HEK293 (cell line): ENCODE measurements at regions not wholly inside any gene's neighbourhood (a gene's known extent, or its start where the extent isn't known, plus 50 kb on each side); places are given as distances from the start of the nearest gene placed in this dataset.

Experiments used
- CTCF ChIA-PET: fragments of 350-600 bp; formaldehyde crosslinking; extraction: SDS; loops from one replicate; lab custom pipeline; 2021; ENCODE audit warnings: antibody characterized with exemption; lab: Yijun Ruan, JAX
- POLR2A ChIA-PET: fragments of 300-600 bp; formaldehyde crosslinking; extraction: SDS; loops from one replicate; lab custom pipeline; 2020; ENCODE audit warnings: antibody characterized with exemption, inconsistent platforms; lab: Yijun Ruan, JAX
- H3K27ac ChIP-seq: fragments of 200-500 bp; sonication (Bioruptor generic); 2 replicates; pipeline ENCODE4 v1.5.1; 2014; ENCODE audit warnings: low read depth, low read length, control low read depth, inconsistent platforms; ENCODE audit errors: extremely low read depth
- H3K36me3 ChIP-seq, 2 experiments: fragments of 200-500 bp in 1 of 2; sonication (Bioruptor generic) in 1 of 2; 1 replicate in 1 of 2; 2 replicates in 1 of 2; pipeline ENCODE4 v1.5.1; 2014 to 2017; ENCODE audit warnings: inconsistent platforms in 2 of 2, low read length in 2 of 2; ENCODE audit not compliant: control insufficient read depth in 2 of 2, insufficient read depth in 1 of 2
- H3K4me1 ChIP-seq: fragments of 200-500 bp; sonication (Bioruptor generic); 2 replicates; pipeline ENCODE4 v1.5.1; 2014; ENCODE audit warnings: mild to moderate bottlenecking, low read length, inconsistent platforms; ENCODE audit not compliant: control insufficient read depth, insufficient read depth
- H3K4me3 ChIP-seq: 2 replicates; pipeline ENCODE4 v1.5.1; 2011; ENCODE audit warnings: low read depth, mild to moderate bottlenecking, control low read depth, low read length, moderate library complexity
- H3K9me3 ChIP-seq: fragments of 200-500 bp; sonication (Bioruptor generic); 2 replicates; pipeline ENCODE4 v1.5.1; 2014; ENCODE audit warnings: low read depth, low read length, inconsistent platforms; ENCODE audit not compliant: control insufficient read depth, insufficient read depth
- AEBP2 ChIP-seq: fragments of 450-650 bp; formaldehyde crosslinking; IDR thresholded peaks from 2 replicates; pipeline ENCODE4 v1.5.1; 2016; ENCODE audit warnings: missing biosample characterization, missing genetic modification characterization, borderline replicate concordance
- ATF2 ChIP-seq: fragments of 450-650 bp; formaldehyde crosslinking; IDR thresholded peaks from 2 replicates; pipeline ENCODE4 v1.5.1; 2016; ENCODE audit warnings: missing biosample characterization, missing genetic modification characterization, low read depth
- BCL11A ChIP-seq: fragments of 450-650 bp; formaldehyde crosslinking; IDR thresholded peaks from 2 replicates; pipeline ENCODE4 v1.5.1; 2016; ENCODE audit warnings: low read depth, missing biosample characterization, missing genetic modification characterization
- GLI2 ChIP-seq: fragments of 450-650 bp; formaldehyde crosslinking; IDR thresholded peaks from 2 replicates; pipeline ENCODE4; 2017; ENCODE audit warnings: missing biosample characterization, missing genetic modification characterization, low read depth, borderline replicate concordance
- KLF7 ChIP-seq: fragments of 450-650 bp; formaldehyde crosslinking; IDR thresholded peaks from 2 replicates; pipeline ENCODE4 v1.5.1; 2016; ENCODE audit warnings: missing biosample characterization, missing genetic modification characterization, borderline replicate concordance
- KLF9 ChIP-seq: fragments of 450-650 bp; formaldehyde crosslinking; IDR thresholded peaks from 2 replicates; pipeline ENCODE4 v1.5.1; 2016; ENCODE audit warnings: missing biosample characterization, missing genetic modification characterization, low read depth
- TRIM28 ChIP-seq: IDR thresholded peaks from 2 replicates; pipeline ENCODE4 v1.6.1; 2011; ENCODE audit warnings: low read length, control low read depth, borderline replicate concordance
- YY2 ChIP-seq: fragments of 450-650 bp; formaldehyde crosslinking; IDR thresholded peaks from 2 replicates; pipeline ENCODE4 v1.5.1; 2016; ENCODE audit warnings: missing biosample characterization, missing genetic modification characterization
- ZBTB1 ChIP-seq: fragments of 450-650 bp; formaldehyde crosslinking; IDR thresholded peaks from 2 replicates; pipeline ENCODE4 v1.5.1; 2016; ENCODE audit warnings: missing biosample characterization, missing genetic modification characterization
- ZBTB10 ChIP-seq: fragments of 450-650 bp; formaldehyde crosslinking; IDR thresholded peaks from 2 replicates; pipeline ENCODE4 v1.5.1; 2016; ENCODE audit warnings: missing biosample characterization, missing genetic modification characterization
- ZFP41 ChIP-seq: fragments of 450-650 bp; formaldehyde crosslinking; IDR thresholded peaks from 2 replicates; pipeline ENCODE4 v1.5.1; 2016; ENCODE audit warnings: missing biosample characterization, missing genetic modification characterization, borderline replicate concordance
- ZNF112 ChIP-seq: fragments of 450-650 bp; formaldehyde crosslinking; IDR thresholded peaks from 2 replicates; pipeline ENCODE4 v1.5.0; 2017; ENCODE audit warnings: missing biosample characterization, missing genetic modification characterization
- ZNF121 ChIP-seq: fragments of 450-650 bp; formaldehyde crosslinking; IDR thresholded peaks from 2 replicates; pipeline ENCODE4 v1.5.1; 2016; ENCODE audit warnings: missing biosample characterization, missing genetic modification characterization
- ZNF138 ChIP-seq: fragments of 450-650 bp; formaldehyde crosslinking; IDR thresholded peaks from 2 replicates; pipeline ENCODE4 v1.5.1; 2016; ENCODE audit warnings: missing biosample characterization, missing genetic modification characterization, borderline replicate concordance
- ZNF146 ChIP-seq: fragments of 450-650 bp; formaldehyde crosslinking; IDR thresholded peaks from 2 replicates; pipeline ENCODE4 v1.5.1; 2016; ENCODE audit warnings: missing biosample characterization, missing genetic modification characterization
- ZNF16 ChIP-seq: fragments of 450-650 bp; formaldehyde crosslinking; IDR thresholded peaks from 2 replicates; pipeline ENCODE4 v1.5.1; 2016; ENCODE audit warnings: low read depth, missing biosample characterization, missing genetic modification characterization
- ZNF175 ChIP-seq: fragments of 450-650 bp; formaldehyde crosslinking; IDR thresholded peaks from 2 replicates; pipeline ENCODE4 v1.5.1; 2016; ENCODE audit warnings: missing biosample characterization, missing genetic modification characterization
- ZNF211 ChIP-seq: fragments of 450-650 bp; formaldehyde crosslinking; IDR thresholded peaks from 2 replicates; pipeline ENCODE4 v1.5.1; 2016; ENCODE audit warnings: low read depth, missing biosample characterization, missing genetic modification characterization
- ZNF354C ChIP-seq: fragments of 450-650 bp; formaldehyde crosslinking; IDR thresholded peaks from 2 replicates; pipeline ENCODE4 v1.5.1; 2016; ENCODE audit warnings: missing biosample characterization, missing genetic modification characterization, low read depth, borderline replicate concordance
- ZNF391 ChIP-seq: fragments of 450-650 bp; formaldehyde crosslinking; IDR thresholded peaks from 2 replicates; pipeline ENCODE4 v1.5.1; 2016; ENCODE audit warnings: low read depth, missing biosample characterization, missing genetic modification characterization, borderline replicate concordance
- ZNF473 ChIP-seq: fragments of 450-650 bp; formaldehyde crosslinking; IDR thresholded peaks from 2 replicates; pipeline ENCODE4 v1.5.1; 2017; ENCODE audit warnings: missing biosample characterization, missing genetic modification characterization
- ZNF610 ChIP-seq: fragments of 450-650 bp; formaldehyde crosslinking; IDR thresholded peaks from 2 replicates; pipeline ENCODE4 v1.5.1; 2016; ENCODE audit warnings: missing biosample characterization, missing genetic modification characterization, borderline replicate concordance
- ZNF654 ChIP-seq: fragments of 450-650 bp; formaldehyde crosslinking; IDR thresholded peaks from 2 replicates; pipeline ENCODE4 v1.5.1; 2016; ENCODE audit warnings: low read depth, missing biosample characterization, missing genetic modification characterization
- ZNF664 ChIP-seq: fragments of 450-650 bp; formaldehyde crosslinking; IDR thresholded peaks from 2 replicates; pipeline ENCODE4 v1.5.1; 2016; ENCODE audit warnings: missing biosample characterization, missing genetic modification characterization
- ZNF704 ChIP-seq: fragments of 450-650 bp; formaldehyde crosslinking; IDR thresholded peaks from 2 replicates; pipeline ENCODE4 v1.5.1; 2016; ENCODE audit warnings: missing biosample characterization, missing genetic modification characterization
- ZNF776 ChIP-seq: fragments of 450-650 bp; formaldehyde crosslinking; IDR thresholded peaks from 2 replicates; pipeline ENCODE4 v1.5.0; 2017; ENCODE audit warnings: missing biosample characterization, missing genetic modification characterization, borderline replicate concordance

- Histone ChIP-seq H3K4me3 (no peak overlapping the region), H3K4me1 (no peaks in the 10 kb centered on the region), H3K27ac (no peak overlapping the region)
- no peak for TF ChIP-seq ZNF776
- no peak for TF ChIP-seq ZNF175 (tag by site-specific recombination)
- TF ChIP-seq ZBTB10 (tag by site-specific recombination): no peak
- no peak for TF ChIP-seq ZNF211
- TF ChIP-seq AEBP2: no peak
- TF ChIP-seq ZNF473 (tag by site-specific recombination): no peak
- no peak for TF ChIP-seq ZNF146
- no peak for TF ChIP-seq GLI2 (tag by site-specific recombination)
- no peak for TF ChIP-seq ZNF112 (tag by site-specific recombination)
- TF ChIP-seq ZNF16: no peak
- no peak for TF ChIP-seq BCL11A (tag by site-specific recombination)
- TF ChIP-seq ZBTB1 (tag by site-specific recombination): no peak
- TF ChIP-seq KLF9 (tag by site-specific recombination): no peak
- TF ChIP-seq ZNF138 (tag by site-specific recombination): no peak
- TF ChIP-seq ZFP41 (tag by site-specific recombination): no peak
- TF ChIP-seq ZNF610 (tag by site-specific recombination): no peak
- no peak for TF ChIP-seq ATF2 (tag by site-specific recombination)
- no peak for TF ChIP-seq ZNF121 (tag by site-specific recombination)
- no peak for TF ChIP-seq ZNF704 (tag by site-specific recombination)
- TF ChIP-seq ZNF391: no peak
- TF ChIP-seq, all 188 proteins: peak for 0
- Histone ChIP-seq H3K9me3 (no peaks in the 10 kb centered on the region), H3K36me3 (no peaks in the 10 kb centered on the region)
- ChIA-PET POLR2A (no interaction called here), CTCF (no interaction called here)
Observed at GRCh38 chr5:86833868-86834267, 216.1 kb downstream of the COX7C start.

- Histone ChIP-seq H3K4me3 (no peak overlapping the region), H3K9me3 (no peaks in the 10 kb centered on the region), H3K4me1 (no peaks in the 10 kb centered on the region), H3K27ac (no peak overlapping the region), H3K36me3 (no peaks in the 10 kb centered on the region)
- CTCF ChIA-PET: interaction anchor here (0.7 kb wide), 1 partner anchor 1039 kb away, joined by 3 read pairs; no protein-coding TSS in a partner anchor
- TF ChIP-seq ZNF354C (no peak), ZNF654 (tag by site-specific recombination) (no peak), KLF7 (tag by site-specific recombination) (no peak), TRIM28 (no peak), YY2 (tag by site-specific recombination) (no peak), ZNF121 (tag by site-specific recombination) (no peak), ZNF664 (tag by site-specific recombination) (no peak)
- POLR2A ChIA-PET: no interaction called here
Observed at GRCh38 chr5:86837610-86838009, 219.9 kb downstream of the COX7C start.
